WTC11 (cell line): ENCODE measurements at regions not wholly inside any gene's neighbourhood (a gene's known extent, or its start where the extent isn't known, plus 50 kb on each side); places are given as distances from the start of the nearest gene placed in this dataset.

Source experiments
- ATAC-seq: fragments of 200-7000 bp; cut with Tn5 transposase; 2 replicates; pipeline ENCODE4 v1.10.0; 2021; ENCODE audit warnings: mild to moderate bottlenecking, moderate library complexity
- CTCF ChIA-PET: fragments of 300-600 bp; sonication (Branson Sonifier 250); formaldehyde crosslinking; loops from one replicate; lab custom pipeline; 2021; ENCODE audit warnings: antibody characterized with exemption; lab: Charles Lee
- POLR2A ChIA-PET: fragments of 350-600 bp; sonication (Branson Sonifier 250); formaldehyde crosslinking; loops from one replicate; lab custom pipeline; 2021; ENCODE audit warnings: antibody characterized with exemption; lab: Charles Lee
- DNase-seq: peaks from one replicate; pipeline ENCODE4 v3.0.0; 2021; ENCODE audit warnings: low spot score
- H3K27ac Mint-ChIP-seq: 2 replicates; pipeline ENCODE4 v1.8.0; 2021; ENCODE audit warnings: mixed read lengths
- H3K27me3 Mint-ChIP-seq: 2 replicates; pipeline ENCODE4 v1.8.0; 2021; ENCODE audit warnings: low read depth, mild to moderate bottlenecking, moderate library complexity, mixed read lengths
- H3K36me3 Mint-ChIP-seq: 2 replicates; pipeline ENCODE4 v1.8.0; 2021; ENCODE audit warnings: mixed read lengths
- H3K4me1 Mint-ChIP-seq: 2 replicates; pipeline ENCODE4 v1.8.0; 2022; ENCODE audit warnings: mixed read lengths
- H3K4me3 Mint-ChIP-seq: 2 replicates; pipeline ENCODE4 v1.8.0; 2021; ENCODE audit warnings: mild to moderate bottlenecking, moderate library complexity, mixed read lengths
- H3K9me3 Mint-ChIP-seq: 2 replicates; pipeline ENCODE4 v1.8.0; 2021; ENCODE audit warnings: mixed read lengths
- E2F4 ChIP-seq: sonication (generic); formaldehyde crosslinking; IDR thresholded peaks from 2 replicates; pipeline ENCODE4 v1.8.1; 2022; ENCODE audit warnings: low read depth, mild to moderate bottlenecking, moderate library complexity, missing genetic modification reagents, borderline replicate concordance
- ESRRA ChIP-seq: sonication (generic); formaldehyde crosslinking; IDR thresholded peaks from 2 replicates; pipeline ENCODE4 v1.8.1; 2022; ENCODE audit warnings: mild to moderate bottlenecking, missing genetic modification reagents, borderline replicate concordance
- ETV6 ChIP-seq: sonication (generic); formaldehyde crosslinking; IDR thresholded peaks from 2 replicates; pipeline ENCODE4 v1.8.1; 2022; ENCODE audit warnings: mild to moderate bottlenecking, missing genetic modification reagents
- GRHL2 ChIP-seq: fragments of 250-450 bp; sonication (Bioruptor Pico); IDR thresholded peaks from 2 replicates; pipeline ENCODE4 v1.8.0; 2022; ENCODE audit warnings: mild to moderate bottlenecking, moderate library complexity; ENCODE audit not compliant: insufficient replicate concordance, severe bottlenecking
- KAT7 ChIP-seq: sonication (generic); formaldehyde crosslinking; IDR thresholded peaks from 2 replicates; pipeline ENCODE4 v1.8.1; 2023; ENCODE audit warnings: missing genetic modification reagents, mild to moderate bottlenecking, borderline replicate concordance
- PREB ChIP-seq: sonication (generic); formaldehyde crosslinking; IDR thresholded peaks from 2 replicates; pipeline ENCODE4 v1.8.1; 2022; ENCODE audit warnings: mild to moderate bottlenecking, missing genetic modification reagents, moderate library complexity, borderline replicate concordance
- SMAD3 ChIP-seq: sonication (generic); formaldehyde crosslinking; IDR thresholded peaks from 2 replicates; pipeline ENCODE4 v1.8.0; 2022; ENCODE audit warnings: missing genetic modification reagents, mild to moderate bottlenecking, borderline replicate concordance
- SOX15 ChIP-seq: fragments of 250-450 bp; sonication (Bioruptor Pico); IDR thresholded peaks from 2 replicates; pipeline ENCODE4 v1.9.0; 2021; ENCODE audit warnings: mild to moderate bottlenecking
- TEAD4 ChIP-seq: sonication (generic); formaldehyde crosslinking; IDR thresholded peaks from 2 replicates; pipeline ENCODE4 v1.8.0; 2022; ENCODE audit warnings: mild to moderate bottlenecking, missing genetic modification reagents
- ZNF121 ChIP-seq: sonication (generic); formaldehyde crosslinking; IDR thresholded peaks from 2 replicates; pipeline ENCODE4 v1.8.0; 2023; ENCODE audit warnings: missing genetic modification reagents
- ZNF232 ChIP-seq: sonication (generic); formaldehyde crosslinking; IDR thresholded peaks from 2 replicates; pipeline ENCODE4 v1.8.0; 2022; ENCODE audit warnings: mild to moderate bottlenecking, missing genetic modification reagents
- ZNF263 ChIP-seq: sonication (generic); formaldehyde crosslinking; IDR thresholded peaks from 2 replicates; pipeline ENCODE4 v1.8.1; 2022; ENCODE audit warnings: low read depth, mild to moderate bottlenecking, moderate library complexity, missing genetic modification reagents
- ZNF317 ChIP-seq: sonication (generic); formaldehyde crosslinking; IDR thresholded peaks from 2 replicates; pipeline ENCODE4 v1.8.1; 2023; ENCODE audit warnings: low read depth, mild to moderate bottlenecking, moderate library complexity, missing genetic modification reagents, borderline replicate concordance
- ZNF423 ChIP-seq: fragments of 250-450 bp; sonication (Bioruptor Pico); IDR thresholded peaks from 2 replicates; pipeline ENCODE4 v2.1.2; 2022; ENCODE audit warnings: mild to moderate bottlenecking, moderate library complexity
- ZNF671 ChIP-seq: fragments of 250-450 bp; sonication (Bioruptor Pico); IDR thresholded peaks from 2 replicates; pipeline ENCODE4 v1.8.0; 2021; ENCODE audit warnings: mild to moderate bottlenecking
- TF ChIP-seq, protein P1 (sequence below): sonication (generic); formaldehyde crosslinking; IDR thresholded peaks from 2 replicates; pipeline ENCODE4 v1.8.0; 2022; ENCODE audit warnings: missing genetic modification reagents
- TF ChIP-seq, protein P2 (sequence below): fragments of 250-450 bp; sonication (Bioruptor Pico); IDR thresholded peaks from 2 replicates; pipeline ENCODE4 v1.8.0; 2021; ENCODE audit warnings: mild to moderate bottlenecking
- TF ChIP-seq, protein P3 (sequence below): fragments of 250-450 bp; sonication (Bioruptor Pico); conservative IDR thresholded peaks from 2 replicates; pipeline ENCODE4 v1.9.0; 2021; ENCODE audit warnings: mild to moderate bottlenecking
- TF ChIP-seq, protein P4 (sequence below): sonication (generic); formaldehyde crosslinking; IDR thresholded peaks from 2 replicates; pipeline ENCODE4 v1.8.1; 2022; ENCODE audit warnings: missing genetic modification reagents, borderline replicate concordance

GRCh38 chr5:74235552-74235951 lies 405.0 kb downstream of the ENC1 start:
- Mint-ChIP-seq H3K4me3 (no peak overlapping the region), H3K9me3 (peaks cover 14% of the 10 kb centered on the region), H3K4me1 (peaks cover 2% of the 10 kb centered on the region), H3K36me3 (no peaks in the 10 kb centered on the region), H3K27me3 (no peaks in the 10 kb centered on the region; the same call in 1 of the 2 replicates)
- POLR2A ChIA-PET, result no interaction called here
- no peak for TF ChIP-seq ZNF232 (CRISPR knock-in tag)
- no peak for TF ChIP-seq ETV6 (CRISPR knock-in tag)
- TF ChIP-seq ZNF423 (CRISPR knock-in tag), result no peak
- no peak for TF ChIP-seq TEAD4 (CRISPR knock-in tag)
- no peak for TF ChIP-seq PREB
- TF ChIP-seq ESRRA (CRISPR knock-in tag), result no peak
- no peak for TF ChIP-seq ZNF121 (CRISPR knock-in tag)
- TF ChIP-seq, protein P1, sequence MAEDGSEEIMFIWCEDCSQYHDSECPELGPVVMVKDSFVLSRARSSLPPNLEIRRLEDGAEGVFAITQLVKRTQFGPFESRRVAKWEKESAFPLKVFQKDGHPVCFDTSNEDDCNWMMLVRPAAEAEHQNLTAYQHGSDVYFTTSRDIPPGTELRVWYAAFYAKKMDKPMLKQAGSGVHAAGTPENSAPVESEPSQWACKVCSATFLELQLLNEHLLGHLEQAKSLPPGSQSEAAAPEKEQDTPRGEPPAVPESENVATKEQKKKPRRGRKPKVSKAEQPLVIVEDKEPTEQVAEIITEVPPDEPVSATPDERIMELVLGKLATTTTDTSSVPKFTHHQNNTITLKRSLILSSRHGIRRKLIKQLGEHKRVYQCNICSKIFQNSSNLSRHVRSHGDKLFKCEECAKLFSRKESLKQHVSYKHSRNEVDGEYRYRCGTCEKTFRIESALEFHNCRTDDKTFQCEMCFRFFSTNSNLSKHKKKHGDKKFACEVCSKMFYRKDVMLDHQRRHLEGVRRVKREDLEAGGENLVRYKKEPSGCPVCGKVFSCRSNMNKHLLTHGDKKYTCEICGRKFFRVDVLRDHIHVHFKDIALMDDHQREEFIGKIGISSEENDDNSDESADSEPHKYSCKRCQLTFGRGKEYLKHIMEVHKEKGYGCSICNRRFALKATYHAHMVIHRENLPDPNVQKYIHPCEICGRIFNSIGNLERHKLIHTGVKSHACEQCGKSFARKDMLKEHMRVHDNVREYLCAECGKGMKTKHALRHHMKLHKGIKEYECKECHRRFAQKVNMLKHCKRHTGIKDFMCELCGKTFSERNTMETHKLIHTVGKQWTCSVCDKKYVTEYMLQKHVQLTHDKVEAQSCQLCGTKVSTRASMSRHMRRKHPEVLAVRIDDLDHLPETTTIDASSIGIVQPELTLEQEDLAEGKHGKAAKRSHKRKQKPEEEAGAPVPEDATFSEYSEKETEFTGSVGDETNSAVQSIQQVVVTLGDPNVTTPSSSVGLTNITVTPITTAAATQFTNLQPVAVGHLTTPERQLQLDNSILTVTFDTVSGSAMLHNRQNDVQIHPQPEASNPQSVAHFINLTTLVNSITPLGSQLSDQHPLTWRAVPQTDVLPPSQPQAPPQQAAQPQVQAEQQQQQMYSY (CRISPR knock-in tag), result no peak
- TF ChIP-seq, protein P2, sequence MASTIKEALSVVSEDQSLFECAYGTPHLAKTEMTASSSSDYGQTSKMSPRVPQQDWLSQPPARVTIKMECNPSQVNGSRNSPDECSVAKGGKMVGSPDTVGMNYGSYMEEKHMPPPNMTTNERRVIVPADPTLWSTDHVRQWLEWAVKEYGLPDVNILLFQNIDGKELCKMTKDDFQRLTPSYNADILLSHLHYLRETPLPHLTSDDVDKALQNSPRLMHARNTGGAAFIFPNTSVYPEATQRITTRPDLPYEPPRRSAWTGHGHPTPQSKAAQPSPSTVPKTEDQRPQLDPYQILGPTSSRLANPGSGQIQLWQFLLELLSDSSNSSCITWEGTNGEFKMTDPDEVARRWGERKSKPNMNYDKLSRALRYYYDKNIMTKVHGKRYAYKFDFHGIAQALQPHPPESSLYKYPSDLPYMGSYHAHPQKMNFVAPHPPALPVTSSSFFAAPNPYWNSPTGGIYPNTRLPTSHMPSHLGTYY (CRISPR knock-in tag), result no peak
- TF ChIP-seq, protein P3, sequence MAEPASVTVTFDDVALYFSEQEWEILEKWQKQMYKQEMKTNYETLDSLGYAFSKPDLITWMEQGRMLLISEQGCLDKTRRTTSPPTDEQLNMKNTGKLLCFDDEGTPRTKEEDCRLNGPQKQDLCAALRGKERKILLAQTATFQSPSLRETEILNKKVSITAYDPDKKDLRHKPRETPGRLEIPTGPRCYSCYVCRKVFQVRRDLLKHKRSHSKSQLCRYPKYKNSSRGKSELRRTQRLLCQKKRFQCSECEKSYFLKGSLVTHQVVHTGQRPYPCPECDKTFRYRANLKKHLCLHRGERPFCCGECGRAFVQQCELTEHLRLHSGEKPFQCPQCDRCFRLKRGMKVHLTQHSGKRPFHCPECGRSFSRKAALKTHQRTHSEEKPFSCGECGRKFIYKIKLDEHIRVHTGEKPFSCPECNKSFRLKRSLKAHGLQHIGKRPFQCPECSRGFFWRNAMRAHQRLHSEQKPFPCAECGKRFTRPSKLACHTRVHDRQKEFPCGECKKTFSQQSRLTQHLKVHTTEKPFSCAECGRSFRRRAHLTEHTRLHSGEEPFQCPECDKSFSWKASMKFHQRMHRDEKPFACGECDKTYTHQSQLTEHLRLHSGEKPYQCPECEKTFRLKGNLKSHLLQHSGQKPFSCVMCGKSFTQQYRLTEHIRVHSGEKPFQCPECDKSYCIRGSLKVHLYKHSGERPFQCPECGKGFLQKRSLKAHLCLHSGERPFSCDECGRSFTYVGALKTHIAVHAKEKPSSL (CRISPR knock-in tag), result no peak
- TF ChIP-seq GRHL2 (CRISPR knock-in tag), result no peak
- TF ChIP-seq ZNF317 (CRISPR knock-in tag), result no peak
- TF ChIP-seq ZNF671, result no peak
- TF ChIP-seq, all 79 proteins: peak for 0
- no peak for DNase-seq
- no peak overlapping the region for H3K27ac Mint-ChIP-seq
- CTCF ChIA-PET, result no interaction called here
- no peak for ATAC-seq

GRCh38 chr5:74233571-74233970 lies 407.0 kb downstream of the ENC1 start:
- peaks cover 2% of the 10 kb centered on the region for H3K4me1 Mint-ChIP-seq
- H3K9me3 Mint-ChIP-seq, result peaks cover 20% of the 10 kb centered on the region
- no peak overlapping the region for H3K4me3 Mint-ChIP-seq
- DNase-seq, result no peak
- CTCF ChIA-PET, result no interaction called here
- TF ChIP-seq SMAD3 (no peak), ZNF263 (CRISPR knock-in tag) (no peak), E2F4 (CRISPR knock-in tag) (no peak), ZNF423 (CRISPR knock-in tag) (no peak), SOX15 (CRISPR knock-in tag) (no peak), KAT7 (no peak)
- TF ChIP-seq, protein P4, sequence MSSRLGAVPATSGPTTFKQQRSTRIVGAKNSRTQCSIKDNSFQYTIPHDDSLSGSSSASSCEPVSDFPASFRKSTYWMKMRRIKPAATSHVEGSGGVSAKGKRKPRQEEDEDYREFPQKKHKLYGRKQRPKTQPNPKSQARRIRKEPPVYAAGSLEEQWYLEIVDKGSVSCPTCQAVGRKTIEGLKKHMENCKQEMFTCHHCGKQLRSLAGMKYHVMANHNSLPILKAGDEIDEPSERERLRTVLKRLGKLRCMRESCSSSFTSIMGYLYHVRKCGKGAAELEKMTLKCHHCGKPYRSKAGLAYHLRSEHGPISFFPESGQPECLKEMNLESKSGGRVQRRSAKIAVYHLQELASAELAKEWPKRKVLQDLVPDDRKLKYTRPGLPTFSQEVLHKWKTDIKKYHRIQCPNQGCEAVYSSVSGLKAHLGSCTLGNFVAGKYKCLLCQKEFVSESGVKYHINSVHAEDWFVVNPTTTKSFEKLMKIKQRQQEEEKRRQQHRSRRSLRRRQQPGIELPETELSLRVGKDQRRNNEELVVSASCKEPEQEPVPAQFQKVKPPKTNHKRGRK (CRISPR knock-in tag), result no peak
- TF ChIP-seq, all 79 proteins: peak for 0
- POLR2A ChIA-PET, result no interaction called here
- Mint-ChIP-seq H3K36me3 (no peaks in the 10 kb centered on the region; the same call in 1 of the 2 replicates), H3K27me3 (no peaks in the 10 kb centered on the region), H3K27ac (no peak overlapping the region)
- no peak for ATAC-seq
